Karpas-422 (cell line): ENCODE measurements at regions not wholly inside any gene's neighbourhood (a gene's known extent, or its start where the extent isn't known, plus 50 kb on each side); places are given as distances from the start of the nearest gene placed in this dataset.

Experiments
- DNase-seq: peaks from one replicate; pipeline ENCODE4 v3.0.0-alpha.2; 2015
- H2AFZ ChIP-seq: fragments of 200-600 bp; sonication (generic); 2 replicates; pipeline ENCODE4 v1.6.1; 2014; ENCODE audit warnings: antibody characterized with exemption, low read length, mixed read lengths
- H3K27ac ChIP-seq: fragments of 200-600 bp; sonication (generic); 2 replicates; pipeline ENCODE4 v1.5.1; 2014; ENCODE audit warnings: mild to moderate bottlenecking, low read length, moderate library complexity
- H3K27me3 ChIP-seq: fragments of 200-600 bp; sonication (generic); 2 replicates; pipeline ENCODE4 v1.6.1; 2014; ENCODE audit warnings: low read length, mixed read lengths
- H3K36me3 ChIP-seq: fragments of 200-600 bp; sonication (generic); 2 replicates; pipeline ENCODE4 v1.6.1; 2014; ENCODE audit warnings: low read length, mixed read lengths; ENCODE audit not compliant: insufficient read depth
- H3K4me1 ChIP-seq: fragments of 200-600 bp; sonication (generic); 2 replicates; pipeline ENCODE4 v1.6.1; 2014; ENCODE audit warnings: mild to moderate bottlenecking, low read length, mixed read lengths
- H3K4me2 ChIP-seq: fragments of 200-600 bp; sonication (generic); 2 replicates; pipeline ENCODE4 v1.6.1; 2014; ENCODE audit warnings: low read length, low read depth, mild to moderate bottlenecking; ENCODE audit not compliant: poor library complexity, severe bottlenecking
- H3K4me3 ChIP-seq: fragments of 200-600 bp; sonication (generic); 2 replicates; pipeline ENCODE4 v1.5.1; 2014; ENCODE audit warnings: mild to moderate bottlenecking, antibody characterized with exemption, low read length, mixed read lengths
- H3K79me2 ChIP-seq: fragments of 200-600 bp; sonication (generic); 2 replicates; pipeline ENCODE4 v1.6.1; 2014; ENCODE audit warnings: mild to moderate bottlenecking, low read length, mixed read lengths
- H3K9ac ChIP-seq: fragments of 200-600 bp; sonication (generic); 2 replicates; pipeline ENCODE4 v1.6.0; 2014; ENCODE audit warnings: low read length
- H3K9me2 ChIP-seq: fragments of 200-600 bp; sonication (generic), shearing (Covaris generic); replicated peaks from 2 replicates; pipeline ENCODE4 v1.6.0; 2014; ENCODE audit warnings: mild to moderate bottlenecking, low read length, moderate library complexity; ENCODE audit not compliant: insufficient read depth
- H3K9me3 ChIP-seq: fragments of 300-700, 200-600 bp; sonication (generic); 2 replicates; pipeline ENCODE4 v1.6.1; 2014; ENCODE audit warnings: low read length, mixed read lengths
- H4K20me1 ChIP-seq: fragments of 200-600 bp; sonication (generic); 2 replicates; pipeline ENCODE4 v1.6.1; 2014; ENCODE audit warnings: mild to moderate bottlenecking, antibody characterized with exemption, low read length, low read depth; ENCODE audit not compliant: insufficient read depth

DNA sequence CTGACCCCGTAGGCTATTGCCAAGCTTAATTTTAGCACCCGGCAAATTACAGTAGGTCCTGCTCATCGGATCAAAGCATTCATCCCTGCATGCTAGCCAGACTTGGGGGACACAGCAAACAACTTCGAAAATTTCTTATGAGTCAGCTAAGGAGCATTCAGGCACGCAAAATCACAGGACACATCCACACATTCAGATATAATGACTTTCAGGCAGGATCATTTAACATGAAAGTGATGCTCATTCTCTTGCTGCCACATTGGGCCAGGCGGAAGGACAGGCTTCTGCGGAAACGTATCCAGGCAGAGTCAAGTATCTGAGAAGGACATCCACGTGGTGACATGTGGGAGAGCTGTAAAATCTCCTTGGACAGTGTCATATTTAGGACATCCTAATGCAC is 474.0 kb upstream of the NRP1 start:
- Histone ChIP-seq H3K27ac (no peak overlapping the region), H3K36me3 (no peaks in the 10 kb centered on the region), H3K27me3 (no peaks in the 10 kb centered on the region), H4K20me1 (no peaks in the 10 kb centered on the region), H3K4me2 (no peak overlapping the region), H3K4me3 (no peak overlapping the region), H3K79me2 (no peaks in the 10 kb centered on the region), H3K9me2 (no peaks in the 10 kb centered on the region), H2AFZ (no peak overlapping the region), H3K4me1 (no peaks in the 10 kb centered on the region), H3K9ac (no peak overlapping the region), H3K9me3 (no peaks in the 10 kb centered on the region; the same call in 1 of the 2 replicates)
- DNase-seq, result no peak

- Histone ChIP-seq H3K79me2 (no peaks in the 10 kb centered on the region), H4K20me1 (no peaks in the 10 kb centered on the region), H3K4me2 (no peak overlapping the region), H3K9ac (no peak overlapping the region), H3K4me1 (no peaks in the 10 kb centered on the region), H3K27ac (no peak overlapping the region), H3K36me3 (no peaks in the 10 kb centered on the region), H2AFZ (no peak overlapping the region), H3K4me3 (no peak overlapping the region), H3K27me3 (no peaks in the 10 kb centered on the region), H3K9me2 (no peaks in the 10 kb centered on the region), H3K9me3 (no peaks in the 10 kb centered on the region; the same call in 1 of the 2 replicates)
- DNase-seq, result no peak
These were observed 473.3 kb upstream of the NRP1 start for GRCh38 chr10:33807531-33808359.

DNA sequence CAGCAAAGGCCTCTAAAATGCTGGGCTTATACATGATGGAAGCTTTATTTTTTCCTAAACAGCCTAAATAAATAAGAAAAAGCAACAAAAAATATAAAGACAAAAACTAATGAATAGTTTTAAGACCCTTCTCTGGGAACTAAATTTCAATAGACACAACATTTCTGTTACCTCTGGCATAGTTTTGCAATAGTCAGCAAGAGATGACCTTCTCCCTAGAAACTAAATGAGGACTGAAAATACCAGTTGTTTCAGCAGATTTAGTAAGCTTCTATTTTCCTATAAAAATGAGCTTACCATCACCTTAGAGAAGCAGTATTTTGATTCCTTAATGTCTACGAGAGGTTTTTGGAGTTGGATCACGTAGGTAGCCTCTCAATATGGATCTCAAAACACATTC is 471.4 kb upstream of the NRP1 start:
- Histone ChIP-seq H3K27ac (no peak overlapping the region), H3K36me3 (no peaks in the 10 kb centered on the region), H3K4me2 (no peak overlapping the region), H3K9me3 (no peaks in the 10 kb centered on the region; the same call in none of the 2 replicates), H3K79me2 (no peaks in the 10 kb centered on the region), H3K9me2 (no peaks in the 10 kb centered on the region), H3K9ac (no peak overlapping the region), H4K20me1 (no peaks in the 10 kb centered on the region), H3K4me1 (no peaks in the 10 kb centered on the region), H3K27me3 (no peaks in the 10 kb centered on the region), H2AFZ (no peak overlapping the region), H3K4me3 (no peak overlapping the region)
- no peak for DNase-seq

GRCh38 chr10:33804584-33804983 is 470.1 kb upstream of the NRP1 start:
- Histone ChIP-seq H3K4me1 (no peaks in the 10 kb centered on the region), H3K9ac (no peak overlapping the region), H3K27me3 (no peaks in the 10 kb centered on the region), H4K20me1 (no peaks in the 10 kb centered on the region), H2AFZ (no peak overlapping the region), H3K4me3 (no peak overlapping the region), H3K27ac (no peak overlapping the region), H3K79me2 (no peaks in the 10 kb centered on the region), H3K36me3 (no peaks in the 10 kb centered on the region), H3K9me2 (no peaks in the 10 kb centered on the region), H3K4me2 (no peak overlapping the region), H3K9me3 (no peaks in the 10 kb centered on the region; the same call in none of the 2 replicates)
- DNase-seq, result no peak

DNA sequence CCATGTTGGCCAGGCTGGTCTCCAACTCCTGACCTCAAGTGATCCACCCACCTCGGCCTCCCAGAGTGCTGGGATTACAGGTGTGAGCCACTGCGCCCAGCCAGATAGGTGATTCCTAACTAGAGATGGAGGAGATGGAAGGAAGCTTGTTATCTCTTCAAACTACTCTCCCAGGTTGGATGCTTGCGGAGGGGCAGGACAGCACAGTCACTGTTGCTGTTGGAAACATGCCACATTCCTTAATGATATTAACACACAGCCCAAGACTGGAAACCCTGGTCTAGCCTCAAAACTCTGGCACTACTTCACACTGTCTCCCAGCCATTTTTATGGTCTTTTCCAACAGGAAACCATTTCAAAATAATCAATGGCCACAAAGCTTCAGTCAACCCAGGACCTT is 468.8 kb upstream of the NRP1 start:
- Histone ChIP-seq H4K20me1 (no peaks in the 10 kb centered on the region), H3K27me3 (no peaks in the 10 kb centered on the region), H3K4me3 (no peak overlapping the region), H3K9me2 (no peaks in the 10 kb centered on the region), H3K79me2 (no peaks in the 10 kb centered on the region), H3K36me3 (no peaks in the 10 kb centered on the region), H3K4me2 (no peak overlapping the region), H3K9me3 (no peaks in the 10 kb centered on the region; the same call in none of the 2 replicates), H2AFZ (no peak overlapping the region), H3K9ac (no peak overlapping the region), H3K27ac (no peak overlapping the region), H3K4me1 (no peaks in the 10 kb centered on the region)
- no peak for DNase-seq

GRCh38 chr10:33802566-33802965 is 468.1 kb upstream of the NRP1 start:
- no peaks in the 10 kb centered on the region for H4K20me1 ChIP-seq
- no peaks in the 10 kb centered on the region for H3K36me3 ChIP-seq
- H3K27ac ChIP-seq, result no peak overlapping the region
- H3K4me2 ChIP-seq, result no peak overlapping the region
- H3K9me3 ChIP-seq, result no peaks in the 10 kb centered on the region; the same call in none of the 2 replicates
- no peaks in the 10 kb centered on the region for H3K27me3 ChIP-seq
- H3K9ac ChIP-seq, result no peak overlapping the region
- no peak overlapping the region for H2AFZ ChIP-seq
- H3K9me2 ChIP-seq, result no peaks in the 10 kb centered on the region
- no peaks in the 10 kb centered on the region for H3K79me2 ChIP-seq
- DNase-seq, result no peak
- H3K4me3 ChIP-seq, result no peak overlapping the region
- no peaks in the 10 kb centered on the region for H3K4me1 ChIP-seq

DNA sequence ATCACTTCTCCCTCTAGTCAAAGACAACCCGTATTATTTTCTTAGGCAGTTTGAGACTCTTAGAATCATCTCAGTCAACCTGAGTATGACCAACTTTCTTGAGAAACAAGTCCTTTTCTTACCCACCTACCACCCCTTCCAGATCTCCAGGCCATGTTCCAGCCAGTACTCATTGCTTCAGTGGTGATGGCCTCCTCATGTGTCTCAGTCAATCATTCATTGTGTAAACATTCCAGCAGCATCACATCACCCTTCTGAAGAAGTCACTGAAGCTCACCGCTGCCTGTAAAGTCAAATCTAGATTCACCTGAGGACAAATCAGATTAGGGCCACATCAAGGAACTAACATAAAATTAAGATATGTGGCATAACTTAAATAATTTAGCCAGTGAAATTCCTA is 467.2 kb upstream of the NRP1 start:
- no peaks in the 10 kb centered on the region; the same call in none of the 2 replicates for H3K9me3 ChIP-seq
- H3K4me1 ChIP-seq, result no peaks in the 10 kb centered on the region
- H3K79me2 ChIP-seq, result no peaks in the 10 kb centered on the region
- no peak overlapping the region for H3K9ac ChIP-seq
- H2AFZ ChIP-seq, result no peak overlapping the region
- H3K36me3 ChIP-seq, result no peaks in the 10 kb centered on the region
- no peak for DNase-seq
- H3K27ac ChIP-seq, result no peak overlapping the region
- H3K9me2 ChIP-seq, result no peaks in the 10 kb centered on the region
- no peak overlapping the region for H3K4me2 ChIP-seq
- no peak overlapping the region for H3K4me3 ChIP-seq
- no peaks in the 10 kb centered on the region for H4K20me1 ChIP-seq
- H3K27me3 ChIP-seq, result no peaks in the 10 kb centered on the region

- Histone ChIP-seq H3K36me3 (no peaks in the 10 kb centered on the region), H3K79me2 (no peaks in the 10 kb centered on the region), H2AFZ (no peak overlapping the region), H3K9ac (no peak overlapping the region), H3K4me2 (no peak overlapping the region), H3K9me2 (no peaks in the 10 kb centered on the region), H3K4me1 (no peaks in the 10 kb centered on the region), H3K27ac (no peak overlapping the region), H3K9me3 (no peaks in the 10 kb centered on the region; the same call in none of the 2 replicates), H3K27me3 (no peaks in the 10 kb centered on the region), H3K4me3 (no peak overlapping the region), H4K20me1 (no peaks in the 10 kb centered on the region)
- no peak for DNase-seq
These were observed 466.5 kb upstream of the NRP1 start for GRCh38 chr10:33800986-33801385.
